ENCODE measurements at regions not wholly inside any gene's neighbourhood (a gene's known extent, or its start where the extent isn't known, plus 50 kb on each side); places are given as distances from the start of the nearest gene placed in this dataset.
A peak's percentile ranks its signal among the peaks of the same experiment; 100 is the strongest.

DNA sequence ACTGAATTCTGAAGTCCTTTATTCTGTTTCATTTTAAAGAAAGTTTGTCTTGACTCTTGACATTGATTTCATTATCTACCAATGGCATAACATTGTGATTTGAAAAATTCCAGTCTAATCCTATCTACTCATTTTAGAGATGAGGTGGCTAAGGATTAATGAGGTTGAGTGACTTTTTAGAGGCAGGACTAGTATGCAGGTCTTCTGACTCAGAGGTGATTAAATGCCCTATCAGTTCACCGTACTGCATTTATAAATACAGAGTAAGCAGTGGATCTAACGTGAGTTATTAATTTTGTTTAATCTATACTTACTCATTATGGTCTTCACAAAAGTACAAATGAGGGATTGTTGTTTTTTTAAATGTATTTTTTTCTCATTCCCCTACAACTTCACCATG lies 277.6 kb downstream of the PTBP2 start:
- Histone ChIP-seq H3K4me3 (no peak overlapping the region), H3K4me1 (ENCODE audit: control insufficient read depth in 5 of 5, insufficient read depth in 5 of 5, low read length in 5 of 5) (peaks cover 0 to 6% (median 0%) of the 10 kb centered on the region in 5 donors), H3K27ac (ENCODE audit: low read depth in 1 of 2, low read length in 1 of 2) (no peak overlapping the region), H3K9me3 (ENCODE audit: control insufficient read depth in 4 of 4, insufficient read depth in 3 of 4, low read length in 3 of 4) (no peaks in the 10 kb centered on the region), H3K27me3 (ENCODE audit: control insufficient read depth in 3 of 3, insufficient read depth in 3 of 3, low read length in 2 of 3) (no peaks in the 10 kb centered on the region), H3K36me3 (ENCODE audit: control insufficient read depth in 4 of 4, insufficient read depth in 4 of 4, low read length in 4 of 4) (no peaks in the 10 kb centered on the region), H3K9ac (ENCODE audit: insufficient read depth in 1 of 2, low read length in 2 of 2) (no peak overlapping the region)
- DNase-seq (no peak), ATAC-seq (ENCODE audit: insufficient read depth, low FRiP score) (no peak)
- TF ChIP-seq, protein P1, sequence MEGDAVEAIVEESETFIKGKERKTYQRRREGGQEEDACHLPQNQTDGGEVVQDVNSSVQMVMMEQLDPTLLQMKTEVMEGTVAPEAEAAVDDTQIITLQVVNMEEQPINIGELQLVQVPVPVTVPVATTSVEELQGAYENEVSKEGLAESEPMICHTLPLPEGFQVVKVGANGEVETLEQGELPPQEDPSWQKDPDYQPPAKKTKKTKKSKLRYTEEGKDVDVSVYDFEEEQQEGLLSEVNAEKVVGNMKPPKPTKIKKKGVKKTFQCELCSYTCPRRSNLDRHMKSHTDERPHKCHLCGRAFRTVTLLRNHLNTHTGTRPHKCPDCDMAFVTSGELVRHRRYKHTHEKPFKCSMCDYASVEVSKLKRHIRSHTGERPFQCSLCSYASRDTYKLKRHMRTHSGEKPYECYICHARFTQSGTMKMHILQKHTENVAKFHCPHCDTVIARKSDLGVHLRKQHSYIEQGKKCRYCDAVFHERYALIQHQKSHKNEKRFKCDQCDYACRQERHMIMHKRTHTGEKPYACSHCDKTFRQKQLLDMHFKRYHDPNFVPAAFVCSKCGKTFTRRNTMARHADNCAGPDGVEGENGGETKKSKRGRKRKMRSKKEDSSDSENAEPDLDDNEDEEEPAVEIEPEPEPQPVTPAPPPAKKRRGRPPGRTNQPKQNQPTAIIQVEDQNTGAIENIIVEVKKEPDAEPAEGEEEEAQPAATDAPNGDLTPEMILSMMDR (IDR thresholded peaks at IDR 0.05; ENCODE audit: control extremely low read depth, extremely low read depth): no peak
- WGBS, 2 donors: 84 to 91% methylated on average over 2 of the region's 2 CpGs

- ATAC-seq (ENCODE audit: insufficient read depth, low FRiP score) (no peak), DNase-seq (no peak)
- Histone ChIP-seq H3K9me3 (ENCODE audit: control insufficient read depth in 4 of 4, insufficient read depth in 3 of 4, low read length in 3 of 4) (no peaks in the 10 kb centered on the region), H3K36me3 (ENCODE audit: control insufficient read depth in 4 of 4, insufficient read depth in 4 of 4, low read length in 4 of 4) (no peaks in the 10 kb centered on the region), H3K4me3 (no peak overlapping the region), H3K9ac (ENCODE audit: insufficient read depth in 1 of 2, low read length in 2 of 2) (no peak overlapping the region), H3K4me1 (ENCODE audit: control insufficient read depth in 5 of 5, insufficient read depth in 5 of 5, low read length in 5 of 5) (no peaks in the 10 kb centered on the region), H3K27me3 (ENCODE audit: control insufficient read depth in 3 of 3, insufficient read depth in 3 of 3, low read length in 2 of 3) (no peaks in the 10 kb centered on the region), H3K27ac (ENCODE audit: low read depth in 1 of 2, low read length in 1 of 2) (no peak overlapping the region)
- WGBS, 2 donors: 73 to 75% methylated on average over 2 of the region's 2 CpGs
- TF ChIP-seq, protein P1 (IDR thresholded peaks at IDR 0.05; ENCODE audit: control extremely low read depth, extremely low read depth): no peak
Observed at GRCh38 chr1:97004054-97004453, 282.5 kb downstream of the PTBP2 start.

DNA sequence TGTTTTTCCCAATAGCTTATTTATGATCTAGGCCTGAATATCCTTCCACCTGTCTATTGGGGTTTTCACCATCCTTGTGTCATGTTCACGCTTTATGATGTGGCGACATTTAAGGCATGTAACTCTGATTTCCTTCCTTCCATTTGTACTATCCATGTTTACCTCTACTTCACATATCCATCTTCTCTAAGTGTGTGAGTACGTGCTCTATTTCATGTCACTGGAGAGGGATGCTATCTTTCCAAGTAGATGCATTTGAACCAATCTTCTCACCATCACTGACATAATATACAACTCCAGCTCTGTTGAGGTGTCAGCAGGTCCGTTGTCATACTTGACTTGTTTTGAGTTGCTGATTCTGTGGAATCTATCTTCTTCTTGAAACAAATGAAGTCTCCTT lies 283.2 kb downstream of the PTBP2 start:
- H3K9ac ChIP-seq (ENCODE audit: insufficient read depth in 1 of 2, low read length in 2 of 2): no peak overlapping the region
- no peaks in the 10 kb centered on the region for H3K4me1 ChIP-seq (ENCODE audit: control insufficient read depth in 5 of 5, insufficient read depth in 5 of 5, low read length in 5 of 5)
- no peak overlapping the region for H3K27ac ChIP-seq (ENCODE audit: low read depth in 1 of 2, low read length in 1 of 2)
- WGBS, 2 donors: 92 to 94% methylated on average over 4 of the region's 4 CpGs
- ATAC-seq (ENCODE audit: insufficient read depth, low FRiP score) (no peak), DNase-seq (no peak)
- H3K4me3 ChIP-seq: no peak overlapping the region
- no peaks in the 10 kb centered on the region for H3K36me3 ChIP-seq (ENCODE audit: control insufficient read depth in 4 of 4, insufficient read depth in 4 of 4, low read length in 4 of 4)
- TF ChIP-seq, protein P1 (IDR thresholded peaks at IDR 0.05; ENCODE audit: control extremely low read depth, extremely low read depth): no peak
- H3K9me3 ChIP-seq (ENCODE audit: control insufficient read depth in 4 of 4, insufficient read depth in 3 of 4, low read length in 3 of 4): no peaks in the 10 kb centered on the region
- H3K27me3 ChIP-seq (ENCODE audit: control insufficient read depth in 3 of 3, insufficient read depth in 3 of 3, low read length in 2 of 3): no peaks in the 10 kb centered on the region

GRCh38 chr1:97006044-97006661 lies 284.6 kb downstream of the PTBP2 start:
- DNase-seq (peak; percentile 26 to 41 (median 38)), ATAC-seq (ENCODE audit: insufficient read depth, low FRiP score) (no peak)
- no peak overlapping the region for H3K4me3 ChIP-seq
- H3K9ac ChIP-seq (ENCODE audit: insufficient read depth in 1 of 2, low read length in 2 of 2): no peak overlapping the region
- H3K4me1 ChIP-seq (ENCODE audit: control insufficient read depth in 5 of 5, insufficient read depth in 5 of 5, low read length in 5 of 5): no peaks in the 10 kb centered on the region
- 82 to 89% methylated on average over 7 of the region's 7 CpGs for WGBS, 2 donors
- TF ChIP-seq, protein P1 (IDR thresholded peaks at IDR 0.05; ENCODE audit: control extremely low read depth, extremely low read depth): no peak
- no peak overlapping the region for H3K27ac ChIP-seq (ENCODE audit: low read depth in 1 of 2, low read length in 1 of 2)
- no peaks in the 10 kb centered on the region for H3K27me3 ChIP-seq (ENCODE audit: control insufficient read depth in 3 of 3, insufficient read depth in 3 of 3, low read length in 2 of 3)
- H3K9me3 ChIP-seq (ENCODE audit: control insufficient read depth in 4 of 4, insufficient read depth in 3 of 4, low read length in 3 of 4): no peaks in the 10 kb centered on the region
- H3K36me3 ChIP-seq (ENCODE audit: control insufficient read depth in 4 of 4, insufficient read depth in 4 of 4, low read length in 4 of 4): no peaks in the 10 kb centered on the region

Data from lung (tissue), 11 donors.